Spleen (tissue), 11 donors: ENCODE measurements at regions not wholly inside any gene's neighbourhood (a gene's known extent, or its start where the extent isn't known, plus 50 kb on each side); places are given as distances from the start of the nearest gene placed in this dataset.

Experiments
- DNase-seq: peaks from one replicate; pipeline ENCODE4 v3.0.0-alpha.2; 2020
- H3K27ac ChIP-seq, 8 donors: fragments of 200-600 bp; sonication (generic) in 7 of 8; 1 replicate in 4 of 8; 2 replicates in 4 of 8; pipeline versions ENCODE4 v1.5.0 to v1.8.0; 2016 to 2021; ENCODE audit warnings: inconsistent platforms in 4 of 8, mild to moderate bottlenecking in 4 of 8, moderate library complexity in 1 of 8
- H3K27me3 ChIP-seq, 7 donors: fragments of 200-600 bp; sonication (generic) in 6 of 7; replicated peaks in 1 of 7; 1 replicate in 4 of 7; 2 replicates in 3 of 7; pipeline versions ENCODE4 v1.5.0 to v1.8.0; 2016 to 2021; ENCODE audit warnings: inconsistent platforms in 3 of 7, mild to moderate bottlenecking in 1 of 7
- H3K36me3 ChIP-seq, 6 donors: fragments of 200-600 bp; sonication (generic) in 5 of 6; 1 replicate in 4 of 6; 2 replicates in 2 of 6; pipeline versions ENCODE4 v1.5.0 to v1.8.0; 2016 to 2021; ENCODE audit warnings: inconsistent platforms in 2 of 6
- H3K4me1 ChIP-seq, 6 donors: fragments of 200-600 bp; sonication (generic) in 5 of 6; 1 replicate in 3 of 6; 2 replicates in 3 of 6; pipeline versions ENCODE4 v1.5.0 to v1.8.0; 2016 to 2021; ENCODE audit warnings: inconsistent platforms in 3 of 6
- H3K4me3 ChIP-seq, 8 donors: fragments of 200-600 bp; sonication (generic) in 7 of 8; 1 replicate in 4 of 8; 2 replicates in 4 of 8; pipeline versions ENCODE4 v1.5.0 to v1.8.0; 2016 to 2021; ENCODE audit warnings: inconsistent platforms in 4 of 8, mild to moderate bottlenecking in 4 of 8, moderate library complexity in 2 of 8
- H3K9me3 ChIP-seq, 8 donors: fragments of 200-600 bp; sonication (generic) in 7 of 8; 1 replicate in 4 of 8; 2 replicates in 4 of 8; pipeline versions ENCODE4 v1.5.0 to v1.8.0; 2016 to 2021; ENCODE audit warnings: inconsistent platforms in 4 of 8
- POLR2A ChIP-seq, 3 donors: fragments of 450-650 bp; IDR thresholded peaks; one replicate each; pipeline ENCODE4 v1.5.1; 2017; ENCODE audit warnings: antibody characterized with exemption in 3 of 3, mild to moderate bottlenecking in 1 of 3
- POLR2AphosphoS5 ChIP-seq, 3 donors: sonication (generic); formaldehyde crosslinking; IDR thresholded peaks; one replicate each; pipeline ENCODE4 v1.5.1; 2017; ENCODE audit warnings: antibody characterized with exemption in 3 of 3
- WGBS, 5 donors: extraction: QIAGEN DNeasy Blood & Tissue Kit in 3 of 5; methylation state at CpG; one replicate each; pipeline versions ENCODE4 v1.1.5 to v1.1.7; 2013 to 2018; 5-methylcytosine and 5-hydroxymethylcytosine counted together
- intact Hi-C: fragments of 100-400 bp; cut with DNase I; formaldehyde crosslinking; loops from one replicate; pipeline ENCODE4 v1.15.0; 2023; ENCODE audit warnings: low total_unique reads
- TF ChIP-seq, protein P1 (sequence below), 11 experiments: fragments of 200-600 bp in 7 of 11; fragments of 450-650 bp in 4 of 11; sonication (generic) in 4 of 11; IDR thresholded peaks in 8 of 11; conservative IDR thresholded peaks in 3 of 11; 1 replicate in 7 of 11; 2 replicates in 4 of 11; pipeline versions ENCODE4 v1.4.0 to v1.8.0; 2016 to 2021; ENCODE audit warnings: antibody characterized with exemption in 11 of 11, inconsistent platforms in 4 of 11, mild to moderate bottlenecking in 1 of 11
- donor health status: healthy with polysubstance abuse.
- donor health status: DM: no; HTN: no; CAD: no; lungs with moderate emphysema.
- donor health status: DM: no; HTN: no; CAD: no.
- donor health status: Bipolar disorder and iron deficiency.
- donor health status: healthy.
- donor health status: DM: no; HTN: no; CAD: no.
- donor health status: DM: yes; HTN: yes; CAD: no.

GRCh38 chr13:22505489-22505888 lies 675.3 kb upstream of the SGCG start:
- DNase-seq, result no peak
- intact Hi-C loops, result no loop called here

DNA sequence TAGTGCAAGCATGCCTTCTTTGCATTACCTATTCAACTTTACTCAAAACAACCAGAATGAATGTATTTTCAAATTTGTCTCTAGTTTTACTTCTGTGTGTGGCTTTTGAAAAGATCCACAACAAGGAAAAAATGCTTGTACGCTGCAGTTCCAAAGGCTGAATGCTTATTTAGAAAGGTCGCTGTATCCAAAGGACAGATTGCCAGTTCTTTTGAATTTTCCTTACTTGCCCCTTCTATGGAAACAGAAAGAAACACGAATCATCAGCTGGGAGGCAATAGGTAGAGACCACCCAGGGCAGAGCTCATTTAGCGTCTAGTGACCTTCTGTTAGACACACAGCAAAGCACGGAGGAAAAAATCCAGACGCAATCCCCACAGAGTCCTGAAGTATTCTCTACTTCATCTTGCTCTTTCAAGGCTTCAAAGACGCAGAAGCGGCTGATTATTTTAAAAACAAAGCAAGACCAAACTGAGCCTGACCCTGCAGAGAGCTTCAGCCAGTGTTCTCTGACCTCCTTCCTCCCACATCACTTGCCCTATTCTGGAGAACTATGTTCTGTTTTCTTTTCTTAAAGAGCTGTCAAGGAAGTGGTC lies 674.6 kb upstream of the SGCG start:
- Histone ChIP-seq H3K9me3 (peaks cover 0 to 8% (median 0%) of the 10 kb centered on the region in 8 donors), H3K27me3 (no peaks in the 10 kb centered on the region), H3K36me3 (no peaks in the 10 kb centered on the region), H3K4me1 (no peaks in the 10 kb centered on the region), H3K4me3 (no peak overlapping the region), H3K27ac (no peak overlapping the region)
- WGBS, 5 donors, result 51 to 69% (median 61%) methylated on average over 8 of the region's 8 CpGs
- intact Hi-C loops, result no loop called here
- no peak for DNase-seq
- no peak for TF ChIP-seq POLR2A (IDR thresholded peaks at IDR 0.05)
- TF ChIP-seq, protein P1, sequence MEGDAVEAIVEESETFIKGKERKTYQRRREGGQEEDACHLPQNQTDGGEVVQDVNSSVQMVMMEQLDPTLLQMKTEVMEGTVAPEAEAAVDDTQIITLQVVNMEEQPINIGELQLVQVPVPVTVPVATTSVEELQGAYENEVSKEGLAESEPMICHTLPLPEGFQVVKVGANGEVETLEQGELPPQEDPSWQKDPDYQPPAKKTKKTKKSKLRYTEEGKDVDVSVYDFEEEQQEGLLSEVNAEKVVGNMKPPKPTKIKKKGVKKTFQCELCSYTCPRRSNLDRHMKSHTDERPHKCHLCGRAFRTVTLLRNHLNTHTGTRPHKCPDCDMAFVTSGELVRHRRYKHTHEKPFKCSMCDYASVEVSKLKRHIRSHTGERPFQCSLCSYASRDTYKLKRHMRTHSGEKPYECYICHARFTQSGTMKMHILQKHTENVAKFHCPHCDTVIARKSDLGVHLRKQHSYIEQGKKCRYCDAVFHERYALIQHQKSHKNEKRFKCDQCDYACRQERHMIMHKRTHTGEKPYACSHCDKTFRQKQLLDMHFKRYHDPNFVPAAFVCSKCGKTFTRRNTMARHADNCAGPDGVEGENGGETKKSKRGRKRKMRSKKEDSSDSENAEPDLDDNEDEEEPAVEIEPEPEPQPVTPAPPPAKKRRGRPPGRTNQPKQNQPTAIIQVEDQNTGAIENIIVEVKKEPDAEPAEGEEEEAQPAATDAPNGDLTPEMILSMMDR (IDR thresholded peaks at IDR 0.05 in 8 of 11, conservative IDR thresholded peaks at IDR 0.05 in 3 of 11), result no peak
- TF ChIP-seq POLR2AphosphoS5 (IDR thresholded peaks at IDR 0.05), result no peak

More at GRCh38 chr13:22505489-22505888, 675.3 kb upstream of the SGCG start:
- H3K4me1 ChIP-seq, result no peaks in the 10 kb centered on the region
- no peak overlapping the region for H3K4me3 ChIP-seq
- 59 to 80% (median 71%) methylated on average over 4 of the region's 4 CpGs for WGBS, 5 donors
- H3K27me3 ChIP-seq, result no peaks in the 10 kb centered on the region
- peaks cover 0 to 8% (median 0%) of the 10 kb centered on the region in 8 donors for H3K9me3 ChIP-seq
- H3K36me3 ChIP-seq, result no peaks in the 10 kb centered on the region
- H3K27ac ChIP-seq, result no peak overlapping the region
- TF ChIP-seq, protein P1 (IDR thresholded peaks at IDR 0.05 in 8 of 11, conservative IDR thresholded peaks at IDR 0.05 in 3 of 11), result no peak
- no peak for TF ChIP-seq POLR2A (IDR thresholded peaks at IDR 0.05)
- no peak for TF ChIP-seq POLR2AphosphoS5 (IDR thresholded peaks at IDR 0.05)

DNA sequence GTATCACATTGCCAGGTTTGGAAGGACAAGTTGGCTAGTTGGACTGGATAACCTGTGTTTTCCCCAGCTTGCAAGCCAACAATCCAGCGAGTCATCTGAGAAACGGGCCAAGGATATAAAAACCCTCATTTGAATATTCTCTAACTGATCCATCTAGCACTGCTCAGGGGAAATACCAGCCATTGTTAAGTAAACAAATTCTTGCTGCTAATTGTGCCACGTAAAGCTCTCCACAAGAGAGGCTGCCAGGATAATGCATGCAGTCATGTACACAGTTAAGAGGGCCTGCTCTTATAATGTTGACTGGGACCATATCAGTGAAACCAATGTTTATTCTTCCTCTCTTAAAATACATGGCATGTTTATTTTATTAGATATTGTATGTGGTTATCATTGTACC lies 663.2 kb upstream of the SGCG start:
- Histone ChIP-seq H3K36me3 (no peaks in the 10 kb centered on the region), H3K27me3 (no peaks in the 10 kb centered on the region), H3K27ac (no peak overlapping the region), H3K4me1 (no peaks in the 10 kb centered on the region), H3K9me3 (peaks cover 0 to 30% (median 7%) of the 10 kb centered on the region in 8 donors), H3K4me3 (no peak overlapping the region)
- 46 to 60% (median 57%) methylated on average over 3 of the region's 3 CpGs for WGBS, 5 donors
- TF ChIP-seq POLR2AphosphoS5 (IDR thresholded peaks at IDR 0.05) (no peak), POLR2A (IDR thresholded peaks at IDR 0.05) (no peak)
- TF ChIP-seq, protein P1 (IDR thresholded peaks at IDR 0.05 in 8 of 11, conservative IDR thresholded peaks at IDR 0.05 in 3 of 11), result no peak
- intact Hi-C loops, result no loop called here
- no peak for DNase-seq

DNA sequence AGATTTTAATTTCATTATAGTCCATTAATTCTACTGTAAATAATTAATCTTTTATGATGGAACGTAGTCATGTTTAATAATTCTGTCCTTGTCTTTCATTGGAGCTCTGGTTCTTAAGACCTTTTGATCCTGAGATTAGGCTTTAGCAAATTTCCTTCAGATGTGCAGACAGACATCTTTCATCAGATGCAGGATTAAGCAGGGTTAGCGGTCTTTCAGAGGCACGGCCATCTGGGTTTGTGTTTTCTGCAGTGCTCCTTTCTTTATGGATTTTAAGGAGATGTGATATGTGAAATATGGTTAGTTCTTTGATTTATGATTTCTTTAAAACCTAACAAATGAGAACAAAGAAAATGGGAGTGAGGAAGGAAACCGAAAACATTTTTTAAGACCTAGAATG lies 643.9 kb upstream of the SGCG start:
- Histone ChIP-seq H3K4me1 (no peaks in the 10 kb centered on the region), H3K4me3 (no peak overlapping the region), H3K27me3 (no peaks in the 10 kb centered on the region), H3K36me3 (no peaks in the 10 kb centered on the region), H3K9me3 (peaks cover 0 to 19% (median 3%) of the 10 kb centered on the region in 8 donors), H3K27ac (no peak overlapping the region)
- intact Hi-C loops, result no loop called here
- TF ChIP-seq POLR2AphosphoS5 (IDR thresholded peaks at IDR 0.05) (no peak), POLR2A (IDR thresholded peaks at IDR 0.05) (no peak)
- TF ChIP-seq, protein P1 (IDR thresholded peaks at IDR 0.05 in 8 of 11, conservative IDR thresholded peaks at IDR 0.05 in 3 of 11), result no peak
- no peak for DNase-seq
- 68 to 87% (median 84%) methylated on average over 4 of the region's 4 CpGs for WGBS, 5 donors
